ENCODE measurements at regions not wholly inside any gene's neighbourhood (a gene's known extent, or its start where the extent isn't known, plus 50 kb on each side); places are given as distances from the start of the nearest gene placed in this dataset.

GRCh38 chr2:96437512-96437911, 67.6 kb downstream of the NEURL3 start (continued):
- TF ChIP-seq PBX3 (IDR thresholded peaks at IDR 0.05) (no peak), SMC3 (IDR thresholded peaks at IDR 0.05; ENCODE audit: low read depth, low read length) (no peak), POLR2AphosphoS5 (IDR thresholded peaks at IDR 0.05; ENCODE audit: low read depth, low read length) (no peak)

GRCh38 chr2:96436961-96437360, 68.2 kb downstream of the NEURL3 start:
- H3K27ac ChIP-seq (ENCODE audit: low read depth in 2 of 2, low read length in 1 of 2), result no peak overlapping the region
- H4K20me1 ChIP-seq (ENCODE audit: insufficient read depth), result no peaks in the 10 kb centered on the region
- peaks cover under 1% of the 10 kb centered on the region; the same call in 1 of the 2 replicates for H3K9me2 ChIP-seq
- 7% methylated on average over 2 of the region's 2 CpGs for WGBS (ENCODE audit: low lambda C conversion rate)
- POLR2A ChIA-PET, result no interaction called here
- no peak for DNase-seq
- H3K4me3 ChIP-seq (ENCODE audit: low read depth in 2 of 2, low read length in 1 of 2), result no peak overlapping the region
- H3K9me3 ChIP-seq, result no peaks in the 10 kb centered on the region
- H2AFZ ChIP-seq (ENCODE audit: low read depth), result no peak overlapping the region
- no peak for TF ChIP-seq USF2 (IDR thresholded peaks at IDR 0.05; ENCODE audit: borderline replicate concordance, low read depth, low read length)
- TF ChIP-seq TAF1 (IDR thresholded peaks at IDR 0.05; ENCODE audit: borderline replicate concordance, low read depth, low read length), result no peak
- TF ChIP-seq RCOR1 (IDR thresholded peaks at IDR 0.05; ENCODE audit: low read length), result no peak
- no peak for TF ChIP-seq CTCF (IDR thresholded peaks at IDR 0.05)
- TF ChIP-seq EP300 (IDR thresholded peaks at IDR 0.05; ENCODE audit: borderline replicate concordance in 1 of 2, low read depth in 1 of 2, low read length in 1 of 2), result no peak
- TF ChIP-seq MEF2A (IDR thresholded peaks at IDR 0.05; ENCODE audit: borderline replicate concordance, low read depth), result no peak
- TF ChIP-seq SIN3A (IDR thresholded peaks at IDR 0.05; ENCODE audit: borderline replicate concordance, low read depth, low read length), result no peak
- TF ChIP-seq TCF12 (IDR thresholded peaks at IDR 0.05), result no peak
- TF ChIP-seq USF1 (IDR thresholded peaks at IDR 0.05; ENCODE audit: borderline replicate concordance, low read depth), result no peak
- TF ChIP-seq MXI1 (IDR thresholded peaks at IDR 0.05; ENCODE audit: low read depth, low read length), result no peak
- TF ChIP-seq JUND (IDR thresholded peaks at IDR 0.05), result no peak
- TF ChIP-seq TEAD4 (IDR thresholded peaks at IDR 0.05; ENCODE audit: borderline replicate concordance, insufficient read depth), result no peak
- TF ChIP-seq FOSL2 (IDR thresholded peaks at IDR 0.05; ENCODE audit: borderline replicate concordance, low read depth), result no peak
- TF ChIP-seq FOXM1 (IDR thresholded peaks at IDR 0.05; ENCODE audit: low read depth), result no peak
- TF ChIP-seq NRF1 (IDR thresholded peaks at IDR 0.05; ENCODE audit: low read depth, low read length), result no peak
- TF ChIP-seq POLR2AphosphoS5 (IDR thresholded peaks at IDR 0.05; ENCODE audit: low read depth, low read length), result no peak
- no peaks in the 10 kb centered on the region for H3K36me3 ChIP-seq (replicated peaks in 1 of 2; ENCODE audit: control insufficient read depth in 1 of 2, insufficient read depth in 2 of 2, low read length in 1 of 2)
- H3K27me3 ChIP-seq (ENCODE audit: insufficient read depth), result no peaks in the 10 kb centered on the region
- H3K4me2 ChIP-seq, result no peak overlapping the region
- no peaks in the 10 kb centered on the region for H3F3A ChIP-seq (replicated peaks; ENCODE audit: insufficient read depth)
- no peak overlapping the region for H3K9ac ChIP-seq
- H3K79me2 ChIP-seq (ENCODE audit: insufficient read depth), result no peaks in the 10 kb centered on the region
- H3K4me1 ChIP-seq (ENCODE audit: control insufficient read depth in 1 of 2, insufficient read depth in 2 of 2, low read depth in 1 of 2, low read length in 1 of 2), result no peaks in the 10 kb centered on the region
- CTCF ChIA-PET, result interaction anchor here (1.2 to 1.8 kb wide), 3 partner anchors 11 to 72 kb away, joined by 3 to 7 read pairs (median 4); no protein-coding TSS in a partner anchor
